ENCODE measurements at regions not wholly inside any gene's neighbourhood (a gene's known extent, or its start where the extent isn't known, plus 50 kb on each side); places are given as distances from the start of the nearest gene placed in this dataset.

DNA sequence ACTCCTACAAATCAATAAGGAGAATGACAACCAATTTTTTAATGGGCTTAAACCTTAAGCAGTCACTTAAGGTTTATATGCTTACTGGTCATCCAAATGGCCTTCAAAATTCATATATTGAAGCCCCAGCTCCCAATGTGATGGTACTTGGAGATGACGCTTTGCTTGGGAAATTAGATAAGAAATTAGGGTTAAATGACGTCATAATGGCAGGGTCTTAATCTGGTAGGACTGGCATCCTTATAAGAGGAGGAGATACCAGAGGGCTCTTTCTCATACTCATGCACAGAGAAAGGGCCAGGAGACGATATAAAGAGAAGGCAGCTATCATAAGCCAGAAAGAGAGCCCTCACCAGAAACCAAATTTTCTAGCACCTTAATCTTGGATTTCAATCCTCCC, 350.8 kb upstream of the NFE2L3 start:
- TF ChIP-seq, protein P1, sequence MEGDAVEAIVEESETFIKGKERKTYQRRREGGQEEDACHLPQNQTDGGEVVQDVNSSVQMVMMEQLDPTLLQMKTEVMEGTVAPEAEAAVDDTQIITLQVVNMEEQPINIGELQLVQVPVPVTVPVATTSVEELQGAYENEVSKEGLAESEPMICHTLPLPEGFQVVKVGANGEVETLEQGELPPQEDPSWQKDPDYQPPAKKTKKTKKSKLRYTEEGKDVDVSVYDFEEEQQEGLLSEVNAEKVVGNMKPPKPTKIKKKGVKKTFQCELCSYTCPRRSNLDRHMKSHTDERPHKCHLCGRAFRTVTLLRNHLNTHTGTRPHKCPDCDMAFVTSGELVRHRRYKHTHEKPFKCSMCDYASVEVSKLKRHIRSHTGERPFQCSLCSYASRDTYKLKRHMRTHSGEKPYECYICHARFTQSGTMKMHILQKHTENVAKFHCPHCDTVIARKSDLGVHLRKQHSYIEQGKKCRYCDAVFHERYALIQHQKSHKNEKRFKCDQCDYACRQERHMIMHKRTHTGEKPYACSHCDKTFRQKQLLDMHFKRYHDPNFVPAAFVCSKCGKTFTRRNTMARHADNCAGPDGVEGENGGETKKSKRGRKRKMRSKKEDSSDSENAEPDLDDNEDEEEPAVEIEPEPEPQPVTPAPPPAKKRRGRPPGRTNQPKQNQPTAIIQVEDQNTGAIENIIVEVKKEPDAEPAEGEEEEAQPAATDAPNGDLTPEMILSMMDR (IDR thresholded peaks at IDR 0.05; ENCODE audit: borderline replicate concordance, extremely low read depth, low read length, poor library complexity, severe bottlenecking): no peak
- no peak for TF ChIP-seq EZH2 (IDR thresholded peaks at IDR 0.05; ENCODE audit: borderline replicate concordance, low read depth, low read length, severe bottlenecking)
